GM23338 (cell line): ENCODE measurements at regions not wholly inside any gene's neighbourhood (a gene's known extent, or its start where the extent isn't known, plus 50 kb on each side); places are given as distances from the start of the nearest gene placed in this dataset.
"Not testable (repeated sequence)": the region's sequence is repeated elsewhere in the genome, so short reads cannot be mapped to it uniquely, and the experiment has no call there.

Source experiments
- ATAC-seq: fragments of 200-7000 bp; cut with Tn5 transposase; 3 replicates; pipeline ENCODE4 v1.9.1; 2020
- DNase-seq: peaks from one replicate; pipeline ENCODE4 v3.0.0-alpha.2; 2015; ENCODE audit warnings: low spot score
- H2AFZ ChIP-seq: fragments of 200-600 bp; sonication (generic); 2 replicates; pipeline ENCODE4 v1.8.0; 2016; ENCODE audit warnings: antibody characterized with exemption, mild to moderate bottlenecking, moderate library complexity
- H3F3A ChIP-seq: fragments of 200-600 bp; sonication (generic); replicated peaks from 2 replicates; pipeline ENCODE4 v1.8.0; 2017; ENCODE audit warnings: antibody characterized with exemption, mixed run types, low read depth
- H3K27ac ChIP-seq: fragments of 200-600 bp; sonication (generic); 2 replicates; pipeline ENCODE4 v1.6.1; 2016; ENCODE audit warnings: low read depth
- H3K27me3 ChIP-seq: fragments of 200-600 bp; sonication (generic); 2 replicates; pipeline ENCODE4 v1.8.0; 2016; ENCODE audit warnings: mild to moderate bottlenecking, mixed run types, moderate library complexity; ENCODE audit not compliant: insufficient read depth
- H3K36me3 ChIP-seq: fragments of 200-600 bp; sonication (generic); 2 replicates; pipeline ENCODE4 v1.8.0; 2016; ENCODE audit warnings: mild to moderate bottlenecking; ENCODE audit not compliant: insufficient read depth
- H3K4me1 ChIP-seq: fragments of 200-600 bp; sonication (generic); 2 replicates; pipeline ENCODE4 v1.8.0; 2016; ENCODE audit warnings: mild to moderate bottlenecking, moderate library complexity; ENCODE audit not compliant: insufficient read depth
- H3K4me2 ChIP-seq: fragments of 200-600 bp; sonication (generic); 2 replicates; pipeline ENCODE4 v1.7.1; 2017; ENCODE audit warnings: mixed run types
- H3K4me3 ChIP-seq: fragments of 200-600 bp; sonication (generic); 2 replicates; pipeline ENCODE4 v1.6.1; 2016; ENCODE audit warnings: mixed run types
- H3K79me2 ChIP-seq: fragments of 200-600 bp; sonication (generic); replicated peaks from 2 replicates; pipeline ENCODE4 v1.8.0; 2017; ENCODE audit warnings: mild to moderate bottlenecking; ENCODE audit not compliant: insufficient read depth
- H3K9me2 ChIP-seq: fragments of 200-600 bp; sonication (generic); 2 replicates; pipeline ENCODE4 v1.8.0; 2017; ENCODE audit not compliant: insufficient read depth
- H4K20me1 ChIP-seq: fragments of 200-600 bp; sonication (generic); replicated peaks from 2 replicates; pipeline ENCODE4 v1.8.0; 2017; ENCODE audit warnings: mild to moderate bottlenecking; ENCODE audit not compliant: insufficient read depth
- H3K27ac Mint-ChIP-seq: 2 replicates; pipeline ENCODE4 v1.8.0; 2020; ENCODE audit warnings: inconsistent platforms, mild to moderate bottlenecking, moderate library complexity, mixed read lengths
- H3K27me3 Mint-ChIP-seq: 3 replicates; pipeline ENCODE4 v1.8.0; 2022; ENCODE audit warnings: low read depth, mild to moderate bottlenecking, moderate library complexity, mixed read lengths, inconsistent platforms; ENCODE audit not compliant: insufficient read depth, poor library complexity
- H3K36me3 Mint-ChIP-seq: 3 replicates; pipeline ENCODE4 v1.8.0; 2021; ENCODE audit warnings: low read depth, mild to moderate bottlenecking, inconsistent platforms, moderate library complexity, mixed read lengths
- H3K4me1 Mint-ChIP-seq: 3 replicates; pipeline ENCODE4 v1.8.0; 2020; ENCODE audit warnings: mild to moderate bottlenecking, inconsistent platforms, mixed read lengths
- H3K4me3 Mint-ChIP-seq: 3 replicates; pipeline ENCODE4 v1.8.0; 2021; ENCODE audit warnings: moderate library complexity, mild to moderate bottlenecking, inconsistent platforms, mixed read lengths
- H3K9me3 Mint-ChIP-seq: 3 replicates; pipeline ENCODE4 v1.8.0; 2020; ENCODE audit warnings: moderate library complexity, mild to moderate bottlenecking, inconsistent platforms, mixed read lengths
- CREB1 ChIP-seq: fragments of 250-450 bp; sonication (Bioruptor Pico); IDR thresholded peaks from 2 replicates; pipeline ENCODE4 v1.5.0; 2020; ENCODE audit warnings: low read depth, mild to moderate bottlenecking, moderate library complexity
- EZH2 ChIP-seq: fragments of 200-600 bp; sonication (generic); IDR thresholded peaks from one replicate; pipeline ENCODE4 v1.8.0; 2017; ENCODE audit warnings: antibody characterized with exemption, mild to moderate bottlenecking, low read depth; ENCODE audit not compliant: unreplicated experiment
- EZH2phosphoT487 ChIP-seq: fragments of 200-600 bp; sonication (generic); IDR thresholded peaks from one replicate; pipeline ENCODE4 v1.8.1; 2018; ENCODE audit warnings: antibody characterized with exemption; ENCODE audit not compliant: unreplicated experiment
- JUNB ChIP-seq: IDR thresholded peaks from one replicate; pipeline ENCODE4 v1.6.1; 2016; ENCODE audit warnings: antibody characterized with exemption; ENCODE audit not compliant: unreplicated experiment
- NANOG ChIP-seq: IDR thresholded peaks from 2 replicates; pipeline ENCODE4 v1.6.1; 2016; ENCODE audit warnings: antibody characterized with exemption, borderline replicate concordance
- POLR2AphosphoS5 ChIP-seq: IDR thresholded peaks from 2 replicates; pipeline ENCODE4 v1.6.1; 2016; ENCODE audit warnings: antibody characterized with exemption, low read depth
- REST ChIP-seq: IDR thresholded peaks from one replicate; pipeline ENCODE4 v1.6.1; 2018; ENCODE audit warnings: antibody characterized with exemption; ENCODE audit not compliant: unreplicated experiment
- STAT1 ChIP-seq: IDR thresholded peaks from one replicate; pipeline ENCODE4 v1.6.1; 2016; ENCODE audit warnings: antibody characterized with exemption; ENCODE audit not compliant: unreplicated experiment
- ZNF114 ChIP-seq: fragments of 250-450 bp; sonication (Bioruptor Pico); IDR thresholded peaks from 2 replicates; pipeline ENCODE4 v1.5.0; 2020; ENCODE audit warnings: mild to moderate bottlenecking, moderate library complexity
- ZNF331 ChIP-seq: fragments of 250-450 bp; sonication (Bioruptor Pico); IDR thresholded peaks from 2 replicates; pipeline ENCODE4 v1.5.0; 2020; ENCODE audit warnings: low read depth, mild to moderate bottlenecking, moderate library complexity
- TF ChIP-seq, protein P1 (sequence below): IDR thresholded peaks from 2 replicates; pipeline ENCODE4 v1.6.1; 2016; ENCODE audit warnings: antibody characterized with exemption

DNA sequence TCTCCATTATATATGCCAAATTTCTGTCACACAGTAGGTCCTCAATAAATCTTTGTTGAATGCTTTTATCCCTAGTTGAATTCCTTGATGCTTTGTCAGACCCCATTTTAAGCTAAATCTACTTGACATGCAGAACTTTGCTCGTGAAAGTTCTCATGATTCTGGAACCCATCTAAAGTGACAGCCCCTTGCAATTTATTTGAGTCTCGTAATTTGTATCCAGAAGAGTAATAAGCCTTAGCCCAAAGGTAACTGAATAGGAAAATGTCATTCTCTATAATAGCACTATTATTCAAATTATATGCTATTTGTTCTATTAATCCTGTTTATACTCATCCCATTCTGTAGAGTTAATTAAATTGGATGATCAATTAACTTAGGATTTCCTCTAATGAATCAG, 466.6 kb upstream of the OLFM3 start:
- no peaks in the 10 kb centered on the region for H3K27me3 Mint-ChIP-seq
- Histone ChIP-seq H3K79me2 (no peaks in the 10 kb centered on the region), H3K36me3 (no peaks in the 10 kb centered on the region), H3K4me1 (no peaks in the 10 kb centered on the region), H4K20me1 (no peaks in the 10 kb centered on the region), H3K9me2 (no peaks in the 10 kb centered on the region), H3F3A (no peaks in the 10 kb centered on the region), H3K27me3 (no peaks in the 10 kb centered on the region), H3K4me2 (no peak overlapping the region), H2AFZ (no peak overlapping the region), H3K27ac (no peak overlapping the region), H3K4me3 (no peak overlapping the region)
- H3K9me3 Mint-ChIP-seq = no peaks in the 10 kb centered on the region
- H3K4me1 Mint-ChIP-seq = no peaks in the 10 kb centered on the region
- no peak for TF ChIP-seq ZNF114 (CRISPR knock-in tag)
- no peak for TF ChIP-seq POLR2AphosphoS5
- no peak for TF ChIP-seq NANOG
- TF ChIP-seq REST = no peak
- TF ChIP-seq, protein P1, sequence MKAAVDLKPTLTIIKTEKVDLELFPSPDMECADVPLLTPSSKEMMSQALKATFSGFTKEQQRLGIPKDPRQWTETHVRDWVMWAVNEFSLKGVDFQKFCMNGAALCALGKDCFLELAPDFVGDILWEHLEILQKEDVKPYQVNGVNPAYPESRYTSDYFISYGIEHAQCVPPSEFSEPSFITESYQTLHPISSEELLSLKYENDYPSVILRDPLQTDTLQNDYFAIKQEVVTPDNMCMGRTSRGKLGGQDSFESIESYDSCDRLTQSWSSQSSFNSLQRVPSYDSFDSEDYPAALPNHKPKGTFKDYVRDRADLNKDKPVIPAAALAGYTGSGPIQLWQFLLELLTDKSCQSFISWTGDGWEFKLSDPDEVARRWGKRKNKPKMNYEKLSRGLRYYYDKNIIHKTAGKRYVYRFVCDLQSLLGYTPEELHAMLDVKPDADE = no peak
- TF ChIP-seq EZH2phosphoT487 = no peak
- TF ChIP-seq STAT1 = no peak
- TF ChIP-seq CREB1 = no peak
- no peak for TF ChIP-seq JUNB
- TF ChIP-seq EZH2 = no peak
- no peak for TF ChIP-seq ZNF331 (CRISPR knock-in tag)
- no peak for DNase-seq
- ATAC-seq = no peak
- no peak overlapping the region for H3K4me3 Mint-ChIP-seq
- no peaks in the 10 kb centered on the region for H3K36me3 Mint-ChIP-seq
- no peak overlapping the region for H3K27ac Mint-ChIP-seq

- H3F3A ChIP-seq, H3K27me3 Mint-ChIP-seq, H3K27ac ChIP-seq, H3K4me1 Mint-ChIP-seq, H3K27ac Mint-ChIP-seq, H3K9me2 ChIP-seq, DNase-seq, H3K4me1 ChIP-seq, H3K79me2 ChIP-seq, H3K27me3 ChIP-seq, H3K4me3 ChIP-seq, H4K20me1 ChIP-seq, H3K4me2 ChIP-seq, ATAC-seq, H2AFZ ChIP-seq, H3K4me3 Mint-ChIP-seq: not testable (repeated sequence)
- Mint-ChIP-seq H3K9me3 (peaks cover 63% of the 10 kb centered on the region), H3K36me3 (peaks cover 39% of the 10 kb centered on the region)
- H3K36me3 ChIP-seq = peaks cover 17% of the 10 kb centered on the region; the same call in 1 of the 2 replicates
These were observed 445.6 kb upstream of the OLFM3 start for GRCh38 chr1:102442317-102442716.
